Adrenal gland (tissue), 9 donors: ENCODE measurements at regions not wholly inside any gene's neighbourhood (a gene's known extent, or its start where the extent isn't known, plus 50 kb on each side); places are given as distances from the start of the nearest gene placed in this dataset.

Source experiments
- DNase-seq, 7 donors: peaks; one replicate each; pipeline ENCODE4 v3.0.0-alpha.2; 2019 to 2020
- H3K27ac ChIP-seq, 5 donors: fragments of 200-600 bp; sonication (generic) in 4 of 5; 1 replicate in 3 of 5; 2 replicates in 2 of 5; pipeline versions ENCODE4 v1.5.1 to v1.8.0; 2016 to 2020; ENCODE audit warnings: mild to moderate bottlenecking in 1 of 5
- H3K27me3 ChIP-seq: fragments of 200-600 bp; 2 replicates; pipeline ENCODE4 v1.8.0; 2021
- H3K36me3 ChIP-seq, 2 donors: fragments of 200-600 bp; replicated peaks in 1 of 2; 1 replicate in 1 of 2; 2 replicates in 1 of 2; pipeline versions ENCODE4 v1.5.1 to v1.8.0; 2018 to 2022
- H3K4me1 ChIP-seq, 2 donors: fragments of 200-600 bp; replicated peaks in 1 of 2; 1 replicate in 1 of 2; 2 replicates in 1 of 2; pipeline versions ENCODE4 v1.5.1 to v1.8.0; 2018 to 2021
- H3K4me3 ChIP-seq, 4 donors: fragments of 200-600 bp; sonication (generic) in 3 of 4; one replicate each; pipeline ENCODE4 v1.5.1; 2016 to 2018
- H3K9me3 ChIP-seq, 3 donors: fragments of 200-600 bp; sonication (generic) in 1 of 3; replicated peaks in 1 of 3; 1 replicate in 2 of 3; 2 replicates in 1 of 3; pipeline versions ENCODE4 v1.5.1 to v1.8.0; 2016 to 2021
- CTCF ChIP-seq, 6 experiments: fragments of 450-650 bp in 4 of 6; fragments of 200-600 bp in 2 of 6; sonication (generic) in 1 of 6; IDR thresholded peaks; 1 replicate in 5 of 6; 2 replicates in 1 of 6; pipeline versions ENCODE4 v1.5.1 to v1.8.0; 2016 to 2021; ENCODE audit warnings: antibody characterized with exemption in 6 of 6, mild to moderate bottlenecking in 2 of 6, moderate library complexity in 1 of 6
- POLR2A ChIP-seq, 2 donors: fragments of 450-650 bp; IDR thresholded peaks; one replicate each; pipeline ENCODE4 v1.6.1; 2017; ENCODE audit warnings: antibody characterized with exemption in 2 of 2, mild to moderate bottlenecking in 2 of 2, moderate library complexity in 1 of 2
- WGBS, 4 donors: extraction: QIAGEN DNeasy Blood & Tissue Kit in 2 of 4; methylation state at CpG; one replicate each; pipeline versions ENCODE4 v1.1.5 to v1.1.7; 2013 to 2017; 5-methylcytosine and 5-hydroxymethylcytosine counted together
- intact Hi-C, 2 donors: fragments of 100-400 bp; cut with DNase I; formaldehyde crosslinking; loops; one replicate each; pipeline versions ENCODE4 v1.14.1 to v1.15.0; 2022 to 2023
- donor health status: healthy with polysubstance abuse.
- donor health status: Bipolar disorder and iron deficiency.
- donor health status: DM: yes; HTN: yes; CAD: no.
- donor health status: DM: no; HTN: no; CAD: no.
- donor health status: DM: no; HTN: no; CAD: no.

DNA sequence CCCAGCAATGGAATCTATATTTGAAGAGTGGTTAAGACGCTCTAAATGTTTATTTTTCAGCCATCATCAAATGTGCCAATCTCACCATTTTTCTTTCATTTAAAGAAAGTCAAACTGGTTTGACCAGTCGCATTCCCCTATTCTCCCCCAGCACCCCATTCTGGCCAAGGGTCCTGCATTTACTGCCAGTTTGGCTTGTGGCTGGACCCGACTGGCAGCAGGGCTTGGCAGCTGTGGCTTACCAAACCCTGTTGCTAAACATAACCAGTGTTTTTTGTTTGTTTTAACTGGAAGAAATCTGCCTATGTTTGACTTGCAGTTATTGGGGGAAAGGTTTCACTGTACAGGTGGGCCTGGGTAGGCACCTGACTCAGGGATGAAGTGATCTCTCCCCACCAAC lies 116.3 kb downstream of the CYP26A1 start:
- no peak for DNase-seq
- no peak for TF ChIP-seq CTCF (IDR thresholded peaks at IDR 0.05)
- no peak for TF ChIP-seq POLR2A (IDR thresholded peaks at IDR 0.05)
- 88 to 94% (median 90%) methylated on average over 3 of the region's 3 CpGs for WGBS, 4 donors
- Histone ChIP-seq H3K36me3 (no peaks in the 10 kb centered on the region), H3K27me3 (peaks cover under 1% of the 10 kb centered on the region), H3K4me1 (peaks cover 0 to 5% of the 10 kb centered on the region in 2 donors), H3K9me3 (no peaks in the 10 kb centered on the region), H3K4me3 (no peak overlapping the region), H3K27ac (no peak overlapping the region)
- intact Hi-C loops = no loop called here

GRCh38 chr10:93190372-93190771 lies 116.7 kb downstream of the CYP26A1 start:
- Histone ChIP-seq H3K4me1 (peaks cover 0 to 5% of the 10 kb centered on the region in 2 donors), H3K4me3 (no peak overlapping the region), H3K27ac (no peak overlapping the region), H3K36me3 (no peaks in the 10 kb centered on the region), H3K9me3 (no peaks in the 10 kb centered on the region), H3K27me3 (peaks cover 5% of the 10 kb centered on the region)
- no peak for TF ChIP-seq POLR2A (IDR thresholded peaks at IDR 0.05)
- no peak for TF ChIP-seq CTCF (IDR thresholded peaks at IDR 0.05)
- WGBS, 4 donors = 35 to 56% (median 40%) methylated on average over 2 to 3 of the region's 3 CpGs
- no peak for DNase-seq
- intact Hi-C loops = no loop called here

GRCh38 chr10:93193906-93194305 lies 120.2 kb downstream of the CYP26A1 start:
- TF ChIP-seq CTCF (IDR thresholded peaks at IDR 0.05) = no peak
- no peak for TF ChIP-seq POLR2A (IDR thresholded peaks at IDR 0.05)
- Histone ChIP-seq H3K27ac (no peak overlapping the region), H3K4me3 (no peak overlapping the region), H3K36me3 (no peaks in the 10 kb centered on the region), H3K9me3 (no peaks in the 10 kb centered on the region), H3K4me1 (peaks cover 0 to 12% of the 10 kb centered on the region in 2 donors), H3K27me3 (peaks cover 6% of the 10 kb centered on the region)
- DNase-seq = no peak
- intact Hi-C loops = no loop called here
- WGBS, 4 donors = 32 to 43% (median 36%) methylated on average over 6 of the region's 6 CpGs

DNA sequence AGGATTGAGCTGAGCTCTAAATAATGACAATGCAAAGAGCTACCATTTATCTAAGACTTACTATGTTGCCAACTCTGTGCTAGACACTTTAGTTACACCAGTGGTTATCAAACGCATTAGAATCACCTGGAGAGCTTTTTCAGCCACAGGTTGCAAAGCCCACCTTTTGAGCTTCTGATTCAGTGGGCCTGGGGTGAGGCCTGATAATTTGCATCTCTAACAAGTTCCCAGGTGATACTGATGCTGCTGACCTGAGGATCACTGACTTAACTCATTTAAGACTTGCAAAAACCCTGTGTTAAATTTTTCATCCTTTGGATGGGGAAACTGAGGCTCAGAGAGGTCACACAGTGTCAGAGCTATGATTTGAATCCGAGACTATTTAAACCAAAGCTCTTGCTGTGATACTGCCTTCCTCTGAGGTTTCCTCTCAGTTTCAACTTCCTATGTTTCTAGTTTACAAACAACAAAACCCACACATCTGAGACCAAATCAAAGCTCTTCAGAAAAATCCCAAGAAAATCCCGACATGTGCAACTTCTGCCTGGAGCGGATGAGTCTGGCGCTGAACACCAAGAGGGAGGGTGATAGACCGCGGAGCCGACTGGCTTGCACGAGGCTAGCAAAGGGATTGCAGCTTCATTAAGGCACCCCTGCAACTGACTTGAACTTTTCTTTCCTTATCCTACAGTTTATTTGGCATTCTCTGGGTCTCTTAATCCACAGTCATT lies 124.9 kb downstream of the CYP26A1 start:
- TF ChIP-seq CTCF (IDR thresholded peaks at IDR 0.05) (no peak), POLR2A (IDR thresholded peaks at IDR 0.05) (no peak)
- Histone ChIP-seq H3K4me1 (peaks cover 6 to 13% of the 10 kb centered on the region in 2 donors), H3K4me3 (peak overlapping the region in 2 of 4 donors; percentile 16 to 56), H3K27me3 (peaks cover 6% of the 10 kb centered on the region), H3K36me3 (no peaks in the 10 kb centered on the region), H3K9me3 (no peaks in the 10 kb centered on the region), H3K27ac (peak overlapping the region in 1 of 5 donors; percentile 20)
- DNase-seq = peak in 4 of 7 donors; percentile 27 to 30 (median 28)
- WGBS, 4 donors = 42 to 59% (median 45%) methylated on average over 9 of the region's 9 CpGs
- intact Hi-C loops = no loop called here
